ENCODE measurements at regions not wholly inside any gene's neighbourhood (a gene's known extent, or its start where the extent isn't known, plus 50 kb on each side); places are given as distances from the start of the nearest gene placed in this dataset.

DNA sequence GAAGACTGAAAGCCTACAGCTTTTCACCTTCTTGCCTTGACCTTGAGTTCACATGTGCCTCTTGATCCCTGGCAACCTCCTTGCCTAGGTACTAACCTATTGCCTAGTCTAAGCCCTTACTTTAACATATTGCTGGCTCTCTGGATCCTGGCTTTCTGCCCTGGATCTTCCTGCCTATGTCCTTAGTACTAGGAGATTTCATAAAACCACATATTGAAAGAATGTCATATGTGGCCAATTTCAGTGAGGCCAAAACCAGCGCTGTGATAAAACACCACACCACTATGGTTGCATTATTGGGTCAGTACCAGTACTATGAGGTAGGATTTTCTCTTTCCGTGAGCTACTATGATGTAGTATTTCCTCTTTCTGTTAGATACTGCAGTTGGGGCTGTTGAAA, 80.4 kb downstream of the CT47B1 start:
- Histone ChIP-seq H3K18ac (ENCODE audit: low read length) (no peak overlapping the region), H4K12ac (ENCODE audit: low read depth, low read length) (no peak overlapping the region), H3K27me3 (ENCODE audit: insufficient read depth, low read length) (no peaks in the 10 kb centered on the region), H2AK5ac (ENCODE audit: low read length) (no peak overlapping the region), H3K14ac (ENCODE audit: low read length) (no peak overlapping the region), H2BK5ac (ENCODE audit: low read depth, low read length, poor library complexity) (no peak overlapping the region), H2AFZ (ENCODE audit: insufficient read depth, low read length, poor library complexity) (no peak overlapping the region), H3K4me3 (ENCODE audit: low read depth, low read length) (no peak overlapping the region), H3K36me3 (ENCODE audit: control insufficient read depth in 1 of 2, insufficient read depth in 2 of 2, low read length in 2 of 2) (no peaks in the 10 kb centered on the region), H3K9ac (ENCODE audit: low read length) (no peak overlapping the region), H3K4me1 (ENCODE audit: control insufficient read depth in 1 of 2, insufficient read depth in 2 of 2, low read length in 2 of 2) (no peaks in the 10 kb centered on the region), H3K79me1 (ENCODE audit: low read length) (no peaks in the 10 kb centered on the region), H2BK120ac (ENCODE audit: insufficient read depth, low read length, poor library complexity) (no peak overlapping the region), H3K4me2 (ENCODE audit: low read length) (no peak overlapping the region), H3K23ac (ENCODE audit: low read length) (no peak overlapping the region), H2BK12ac (ENCODE audit: low read length) (no peak overlapping the region), H3K4ac (ENCODE audit: low read depth, low read length) (no peak overlapping the region), H3K27ac (ENCODE audit: low read depth, low read length) (no peak overlapping the region), H4K91ac (ENCODE audit: low read depth, low read length) (no peak overlapping the region), H3K9me3 (ENCODE audit: insufficient read depth, low read depth, low read length) (no peaks in the 10 kb centered on the region), H4K8ac (ENCODE audit: low read depth, low read length) (no peak overlapping the region), H3K79me2 (ENCODE audit: control insufficient read depth, insufficient read depth, low read length, poor library complexity) (no peaks in the 10 kb centered on the region)
- WGBS (ENCODE audit: extremely low coverage, insufficient coverage, insufficient read length), result no CpG with 5 or more reads among the region's 2 CpGs
- DNase-seq, result no peak

DNA sequence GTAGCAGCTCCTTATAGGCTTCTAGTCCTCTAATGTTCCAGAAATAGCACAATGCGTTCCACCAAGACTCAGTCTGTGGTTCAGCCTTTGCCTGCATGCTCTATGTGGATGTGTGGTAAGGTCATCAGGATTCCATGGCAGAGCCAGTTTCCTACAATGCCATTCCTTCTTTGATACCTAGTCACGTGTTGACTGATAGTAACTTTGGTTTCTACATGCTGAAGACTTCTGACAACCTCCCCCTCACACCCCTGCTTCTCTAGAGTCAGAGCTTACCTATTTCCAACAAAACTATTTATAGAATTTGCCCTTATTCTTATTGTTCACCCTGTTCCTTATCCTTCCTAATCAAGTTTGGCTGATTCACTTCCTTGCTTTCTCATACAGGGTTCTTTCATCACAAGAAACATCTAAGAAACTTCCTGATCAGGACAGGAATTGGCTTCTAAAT, 81.1 kb downstream of the CT47B1 start:
- no peak overlapping the region for H3K9ac ChIP-seq (ENCODE audit: low read length)
- no peaks in the 10 kb centered on the region for H3K36me3 ChIP-seq (ENCODE audit: control insufficient read depth in 1 of 2, insufficient read depth in 2 of 2, low read length in 2 of 2)
- no peak overlapping the region for H4K12ac ChIP-seq (ENCODE audit: low read depth, low read length)
- no peaks in the 10 kb centered on the region for H3K4me1 ChIP-seq (ENCODE audit: control insufficient read depth in 1 of 2, insufficient read depth in 2 of 2, low read length in 2 of 2)
- H3K4me3 ChIP-seq (ENCODE audit: low read depth, low read length), result no peak overlapping the region
- no peak overlapping the region for H2BK120ac ChIP-seq (ENCODE audit: insufficient read depth, low read length, poor library complexity)
- H4K8ac ChIP-seq (ENCODE audit: low read depth, low read length), result no peak overlapping the region
- peak; percentile 45 to 73 for DNase-seq
- no peak overlapping the region for H2BK12ac ChIP-seq (ENCODE audit: low read length)
- no peak overlapping the region for H3K4ac ChIP-seq (ENCODE audit: low read depth, low read length)
- H3K4me2 ChIP-seq (ENCODE audit: low read length), result no peak overlapping the region
- H3K79me1 ChIP-seq (ENCODE audit: low read length), result no peaks in the 10 kb centered on the region
- no peak overlapping the region for H2BK5ac ChIP-seq (ENCODE audit: low read depth, low read length, poor library complexity)
- no peak overlapping the region for H3K27ac ChIP-seq (ENCODE audit: low read depth, low read length)
- no peaks in the 10 kb centered on the region for H3K79me2 ChIP-seq (ENCODE audit: control insufficient read depth, insufficient read depth, low read length, poor library complexity)
- H2AK5ac ChIP-seq (ENCODE audit: low read length), result no peak overlapping the region
- no peaks in the 10 kb centered on the region for H3K27me3 ChIP-seq (ENCODE audit: insufficient read depth, low read length)
- H3K18ac ChIP-seq (ENCODE audit: low read length), result no peak overlapping the region
- WGBS (ENCODE audit: extremely low coverage, insufficient coverage, insufficient read length), result no CpG with 5 or more reads among the region's 2 CpGs
- H3K14ac ChIP-seq (ENCODE audit: low read length), result no peak overlapping the region
- no peaks in the 10 kb centered on the region for H3K9me3 ChIP-seq (ENCODE audit: insufficient read depth, low read depth, low read length)
- H3K23ac ChIP-seq (ENCODE audit: low read length), result no peak overlapping the region
- H4K91ac ChIP-seq (ENCODE audit: low read depth, low read length), result no peak overlapping the region
- H2AFZ ChIP-seq (ENCODE audit: insufficient read depth, low read length, poor library complexity), result no peak overlapping the region

DNA sequence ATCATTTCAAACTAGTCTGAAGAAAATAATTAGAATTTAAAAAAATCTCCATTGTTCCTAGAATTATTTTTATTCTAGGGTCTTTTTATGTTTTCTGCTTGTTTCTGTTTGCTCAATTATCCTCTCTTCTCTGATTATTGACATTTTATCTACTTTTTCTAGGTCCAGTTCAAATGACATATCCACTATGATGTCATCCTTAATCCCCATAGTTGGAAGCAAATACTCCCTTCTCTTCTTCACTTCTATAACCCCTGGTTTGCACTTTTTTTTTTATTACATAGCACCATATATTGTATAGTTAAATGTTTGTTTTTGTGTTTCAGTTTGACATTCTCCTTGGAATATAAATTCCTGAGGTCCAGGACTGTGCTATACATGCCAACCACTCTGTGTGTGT, 82.6 kb downstream of the CT47B1 start:
- Histone ChIP-seq H4K91ac (ENCODE audit: low read depth, low read length) (no peak overlapping the region), H3K23ac (ENCODE audit: low read length) (no peak overlapping the region), H3K4me3 (ENCODE audit: low read depth, low read length) (no peak overlapping the region), H2BK120ac (ENCODE audit: insufficient read depth, low read length, poor library complexity) (no peak overlapping the region), H3K9me3 (ENCODE audit: insufficient read depth, low read depth, low read length) (no peaks in the 10 kb centered on the region), H3K4ac (ENCODE audit: low read depth, low read length) (no peak overlapping the region), H3K4me1 (ENCODE audit: control insufficient read depth in 1 of 2, insufficient read depth in 2 of 2, low read length in 2 of 2) (no peaks in the 10 kb centered on the region), H3K27me3 (ENCODE audit: insufficient read depth, low read length) (no peaks in the 10 kb centered on the region), H3K79me1 (ENCODE audit: low read length) (no peaks in the 10 kb centered on the region), H3K14ac (ENCODE audit: low read length) (no peak overlapping the region), H4K8ac (ENCODE audit: low read depth, low read length) (no peak overlapping the region), H3K27ac (ENCODE audit: low read depth, low read length) (no peak overlapping the region), H3K18ac (ENCODE audit: low read length) (no peak overlapping the region), H2BK5ac (ENCODE audit: low read depth, low read length, poor library complexity) (no peak overlapping the region), H2AK5ac (ENCODE audit: low read length) (no peak overlapping the region), H3K36me3 (ENCODE audit: control insufficient read depth in 1 of 2, insufficient read depth in 2 of 2, low read length in 2 of 2) (no peaks in the 10 kb centered on the region), H3K79me2 (ENCODE audit: control insufficient read depth, insufficient read depth, low read length, poor library complexity) (no peaks in the 10 kb centered on the region), H3K9ac (ENCODE audit: low read length) (no peak overlapping the region), H2AFZ (ENCODE audit: insufficient read depth, low read length, poor library complexity) (no peak overlapping the region), H3K4me2 (ENCODE audit: low read length) (no peak overlapping the region), H4K12ac (ENCODE audit: low read depth, low read length) (no peak overlapping the region), H2BK12ac (ENCODE audit: low read length) (no peak overlapping the region)
- DNase-seq, result no peak

DNA sequence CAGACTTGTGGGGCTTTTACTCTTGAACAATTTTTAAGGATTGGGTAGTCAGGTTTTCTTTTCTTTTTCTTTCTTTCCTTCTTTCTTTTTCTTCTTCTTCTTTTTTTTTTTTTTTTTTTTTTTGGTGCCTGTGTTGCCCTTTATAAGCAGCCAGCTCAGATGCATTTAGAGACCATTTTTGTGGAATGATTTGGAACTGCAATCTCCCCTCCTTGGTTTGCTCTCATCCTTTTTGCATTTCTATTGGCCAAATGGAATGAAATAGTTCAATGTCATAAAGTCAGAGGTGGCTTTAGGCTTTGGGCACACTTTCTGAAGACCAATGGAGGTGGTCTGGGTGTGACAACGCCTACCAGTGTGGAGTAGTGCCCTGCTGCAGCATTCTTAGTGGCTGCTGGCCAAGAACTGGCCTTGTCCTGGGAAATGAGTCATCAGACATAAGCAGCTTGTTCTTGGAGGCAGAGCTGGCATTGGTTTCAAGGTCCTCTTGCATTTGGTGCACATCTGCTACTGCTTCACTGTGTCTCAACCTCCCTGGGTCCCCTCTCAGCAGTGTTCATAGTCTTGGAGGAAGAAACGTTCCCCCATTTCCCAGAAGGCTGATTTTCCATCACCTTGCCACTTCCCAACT, 84.5 kb downstream of the CT47B1 start:
- no peak overlapping the region for H3K9ac ChIP-seq (ENCODE audit: low read length)
- H3K14ac ChIP-seq (ENCODE audit: low read length), result no peak overlapping the region
- H3K9me3 ChIP-seq (ENCODE audit: insufficient read depth, low read depth, low read length), result no peaks in the 10 kb centered on the region
- H2BK12ac ChIP-seq (ENCODE audit: low read length), result no peak overlapping the region
- H2BK5ac ChIP-seq (ENCODE audit: low read depth, low read length, poor library complexity), result no peak overlapping the region
- H3K36me3 ChIP-seq (ENCODE audit: control insufficient read depth in 1 of 2, insufficient read depth in 2 of 2, low read length in 2 of 2), result no peaks in the 10 kb centered on the region
- H3K4me3 ChIP-seq (ENCODE audit: low read depth, low read length), result no peak overlapping the region
- no peak overlapping the region for H3K23ac ChIP-seq (ENCODE audit: low read length)
- H2BK120ac ChIP-seq (ENCODE audit: insufficient read depth, low read length, poor library complexity), result no peak overlapping the region
- no peak overlapping the region for H4K91ac ChIP-seq (ENCODE audit: low read depth, low read length)
- H3K4me1 ChIP-seq (ENCODE audit: control insufficient read depth in 1 of 2, insufficient read depth in 2 of 2, low read length in 2 of 2), result no peaks in the 10 kb centered on the region
- H2AFZ ChIP-seq (ENCODE audit: insufficient read depth, low read length, poor library complexity), result no peak overlapping the region
- no peak for DNase-seq
- H3K27me3 ChIP-seq (ENCODE audit: insufficient read depth, low read length), result no peaks in the 10 kb centered on the region
- no peak overlapping the region for H4K12ac ChIP-seq (ENCODE audit: low read depth, low read length)
- no peak overlapping the region for H2AK5ac ChIP-seq (ENCODE audit: low read length)
- H3K79me2 ChIP-seq (ENCODE audit: control insufficient read depth, insufficient read depth, low read length, poor library complexity), result no peaks in the 10 kb centered on the region
- no peak overlapping the region for H4K8ac ChIP-seq (ENCODE audit: low read depth, low read length)
- no peak overlapping the region for H3K4ac ChIP-seq (ENCODE audit: low read depth, low read length)
- H3K4me2 ChIP-seq (ENCODE audit: low read length), result no peak overlapping the region
- no CpG with 5 or more reads among the region's 2 CpGs for WGBS (ENCODE audit: extremely low coverage, insufficient coverage, insufficient read length)
- no peak overlapping the region for H3K27ac ChIP-seq (ENCODE audit: low read depth, low read length)
- H3K79me1 ChIP-seq (ENCODE audit: low read length), result no peaks in the 10 kb centered on the region
- H3K18ac ChIP-seq (ENCODE audit: low read length), result no peak overlapping the region

All from trophoblast cell (in vitro differentiated cells and primary cell).